GM19324 (cell line): ENCODE measurements at regions not wholly inside any gene's neighbourhood (a gene's known extent, or its start where the extent isn't known, plus 50 kb on each side); places are given as distances from the start of the nearest gene placed in this dataset.

ENCODE experiments used
- ATAC-seq: cut with Tn5 transposase; IDR thresholded peaks from one replicate; pipeline ENCODE4 v1.9.1; 2021; ENCODE audit warnings: mild to moderate bottlenecking, moderate library complexity; ENCODE audit not compliant: unreplicated experiment, low FRiP score

DNA sequence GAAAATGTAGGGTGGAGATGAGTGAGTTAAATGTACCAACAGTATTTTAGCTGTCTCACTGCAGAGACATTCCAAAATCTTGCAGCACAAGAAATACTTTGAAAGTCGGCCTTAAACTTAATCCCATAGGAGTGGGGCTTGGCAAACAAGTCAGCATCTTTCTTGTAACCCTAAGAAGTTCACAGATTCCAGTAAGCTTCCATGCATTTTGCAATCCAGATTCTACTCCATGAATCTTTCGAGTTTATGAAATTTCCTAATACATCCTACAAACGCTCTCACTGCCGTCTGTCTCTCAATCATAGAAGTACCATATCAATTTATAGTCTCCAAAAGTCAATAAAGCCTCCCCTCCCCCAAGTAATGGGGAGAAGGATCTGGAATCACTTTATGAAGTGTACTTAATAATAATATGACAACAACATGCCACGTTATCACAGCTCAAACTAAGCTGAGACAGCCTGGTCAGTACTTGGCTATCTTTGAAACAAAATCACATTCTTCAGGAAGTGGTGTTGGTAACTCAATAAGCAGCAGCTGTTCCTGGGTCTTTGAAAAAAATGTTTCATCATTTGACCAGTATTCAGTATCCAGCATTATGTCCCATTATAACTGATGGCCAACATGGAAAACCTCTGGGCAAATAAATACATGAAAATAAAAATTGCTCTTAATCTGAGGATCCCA, 317.4 kb upstream of the RUNX1 start:
- ATAC-seq = no peak

DNA sequence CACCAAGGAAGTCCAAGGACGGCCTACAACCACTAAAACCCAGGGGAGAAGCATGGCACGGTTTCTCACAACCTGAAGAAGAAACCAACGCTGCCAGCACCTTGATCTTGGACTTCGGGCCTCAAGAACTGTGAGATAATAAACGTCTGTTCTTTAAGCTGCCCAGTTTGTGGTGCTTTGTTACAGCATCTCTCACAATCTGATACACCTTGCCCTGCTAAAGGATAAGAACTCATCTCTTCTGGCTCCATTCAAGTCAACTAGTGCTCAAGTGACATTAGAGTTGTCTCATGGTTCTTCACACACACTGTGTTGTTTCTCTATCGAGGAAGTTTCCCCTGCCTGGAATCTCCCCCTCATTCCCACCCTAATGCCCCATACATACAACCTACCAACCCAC, 314.4 kb upstream of the RUNX1 start:
- ATAC-seq = no peak

DNA sequence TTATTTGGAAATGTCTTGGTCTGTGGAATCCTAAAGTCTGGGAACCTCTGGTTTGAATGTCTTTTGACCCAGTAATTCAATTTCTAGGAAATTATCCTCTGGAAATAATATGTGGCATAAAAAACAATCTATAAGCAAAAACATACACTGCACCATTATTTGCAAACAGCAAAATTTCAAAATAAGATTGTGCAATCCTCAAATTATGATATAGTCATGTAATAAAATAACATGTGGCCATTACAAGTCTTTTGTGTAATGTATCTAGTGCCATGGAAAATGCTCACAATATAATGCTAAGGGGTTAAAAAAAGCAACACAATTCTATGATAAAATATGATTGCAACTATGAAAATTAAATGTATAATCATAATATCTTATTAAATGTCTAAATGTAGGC, 312.9 kb upstream of the RUNX1 start:
- no peak for ATAC-seq

DNA sequence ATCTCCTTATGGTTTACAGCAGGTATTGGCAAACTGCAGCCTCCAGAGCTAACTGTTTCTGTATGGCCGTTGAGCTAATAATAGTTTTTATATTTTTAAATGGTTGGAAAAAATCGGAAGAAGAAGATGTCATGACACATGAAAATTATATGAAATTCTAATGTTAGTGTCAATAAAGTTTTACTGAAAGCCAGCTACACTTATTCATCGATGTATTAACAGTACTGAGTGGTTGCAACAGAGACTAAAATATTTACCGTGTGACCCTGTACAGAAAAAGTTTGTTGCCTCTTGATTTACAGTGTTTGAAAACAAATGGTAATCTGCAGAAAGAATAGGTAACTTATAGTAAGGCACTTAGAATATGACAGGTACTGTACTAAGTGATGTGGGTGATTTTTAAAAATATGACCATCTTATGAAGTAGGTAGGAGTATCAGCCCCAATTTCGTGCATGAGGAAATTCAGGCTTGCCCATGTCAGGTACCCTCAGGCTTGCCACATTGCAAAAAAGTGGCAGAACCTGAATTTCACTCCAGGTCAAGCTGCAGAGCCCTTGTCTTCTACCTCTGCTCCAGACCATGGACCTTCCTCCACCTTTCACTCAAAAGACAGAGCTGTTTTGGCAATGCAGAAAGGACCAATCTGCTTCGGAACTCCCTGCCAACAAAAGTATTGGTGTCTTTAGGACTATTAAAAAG, 311.9 kb upstream of the RUNX1 start:
- no peak for ATAC-seq

DNA sequence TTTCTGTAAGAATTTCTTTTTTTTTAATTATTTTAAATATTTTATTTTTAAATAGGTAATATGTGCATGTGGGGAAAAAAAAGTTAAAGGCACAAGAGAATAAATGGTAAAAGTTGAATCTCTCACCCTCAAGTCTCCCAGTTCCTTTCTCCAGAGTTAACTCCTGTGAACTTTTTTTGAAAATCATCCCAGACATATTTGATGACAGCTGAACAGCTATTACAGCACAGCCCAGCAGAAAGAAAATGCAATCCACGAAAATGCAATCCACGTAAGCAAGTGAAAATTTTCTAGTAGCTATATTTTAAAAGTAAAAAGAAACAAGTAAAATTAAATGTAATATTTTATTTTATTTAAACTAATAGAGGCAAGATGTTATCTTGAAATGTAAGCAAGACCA, 310.0 kb upstream of the RUNX1 start:
- ATAC-seq = no peak

DNA sequence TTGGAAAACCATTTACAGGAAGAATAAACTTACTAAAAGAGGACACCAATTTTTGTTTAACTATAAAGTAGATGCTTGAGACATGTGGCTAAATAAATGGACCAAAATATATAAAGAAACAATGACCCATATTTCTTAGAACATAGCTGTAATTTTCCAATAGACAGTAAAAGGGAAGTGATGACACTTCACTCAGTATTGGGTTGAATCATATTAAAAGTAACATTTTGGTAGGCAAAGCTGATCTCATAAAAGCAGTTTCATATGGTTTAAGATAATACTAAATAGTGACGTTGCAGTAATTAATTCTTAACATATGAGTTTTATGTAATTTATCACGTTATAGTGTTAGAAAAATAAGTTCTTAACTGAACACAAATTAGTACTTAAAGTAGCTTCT, 308.9 kb upstream of the RUNX1 start:
- no peak for ATAC-seq

DNA sequence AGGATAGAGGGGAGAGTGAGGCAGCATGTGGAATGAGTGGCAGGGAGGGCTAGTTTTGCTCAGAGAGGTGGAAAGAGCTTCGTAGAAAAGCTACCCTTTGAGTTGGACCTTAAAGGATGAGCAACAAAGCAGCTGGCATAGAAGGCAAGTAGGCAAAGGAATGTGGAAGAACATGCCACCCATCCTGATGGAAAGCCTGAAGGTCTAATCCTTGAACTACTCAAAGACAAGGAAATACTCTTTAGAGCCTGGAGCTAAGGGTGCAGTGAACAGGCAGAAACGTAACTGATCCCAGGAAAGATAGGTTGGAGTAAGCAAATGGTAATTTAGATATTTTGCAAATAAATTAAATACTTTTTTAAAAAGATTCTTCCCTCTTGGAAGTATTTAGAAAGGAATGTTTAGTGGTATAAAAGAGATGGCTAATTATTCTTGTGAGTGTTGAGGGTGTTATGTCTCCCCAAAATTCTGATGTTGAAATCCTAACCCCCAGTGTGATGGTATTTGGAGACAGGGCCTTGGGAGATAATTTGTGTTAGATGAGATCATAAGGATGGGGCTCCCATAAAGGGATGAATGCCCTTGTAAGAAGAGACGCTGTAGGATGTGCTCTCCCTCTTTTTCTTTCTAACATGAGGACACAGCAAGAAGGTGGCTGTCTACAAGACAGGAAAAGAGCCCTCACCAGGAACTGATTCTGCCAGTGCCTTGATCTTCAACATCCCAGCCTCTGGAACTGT, 308.1 kb upstream of the RUNX1 start:
- no peak for ATAC-seq

DNA sequence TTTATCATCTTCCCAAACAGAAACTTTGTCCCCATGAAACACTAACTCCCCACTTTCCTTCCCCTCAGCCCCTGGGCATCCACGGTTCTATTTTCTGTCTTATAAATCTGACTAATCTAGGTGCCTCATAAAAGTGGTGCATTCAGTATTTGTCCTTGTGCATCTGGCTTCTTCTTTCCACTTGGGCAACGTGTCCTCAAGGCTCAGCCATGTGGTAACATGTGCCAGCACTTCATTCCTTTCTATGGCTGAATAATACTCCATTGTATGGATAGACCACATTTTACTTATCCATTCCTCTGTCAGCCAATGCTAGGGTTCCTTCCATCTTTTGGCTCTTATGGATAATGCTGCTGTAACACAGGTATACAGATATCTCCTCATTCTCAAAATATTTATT, 305.0 kb upstream of the RUNX1 start:
- no peak for ATAC-seq

DNA sequence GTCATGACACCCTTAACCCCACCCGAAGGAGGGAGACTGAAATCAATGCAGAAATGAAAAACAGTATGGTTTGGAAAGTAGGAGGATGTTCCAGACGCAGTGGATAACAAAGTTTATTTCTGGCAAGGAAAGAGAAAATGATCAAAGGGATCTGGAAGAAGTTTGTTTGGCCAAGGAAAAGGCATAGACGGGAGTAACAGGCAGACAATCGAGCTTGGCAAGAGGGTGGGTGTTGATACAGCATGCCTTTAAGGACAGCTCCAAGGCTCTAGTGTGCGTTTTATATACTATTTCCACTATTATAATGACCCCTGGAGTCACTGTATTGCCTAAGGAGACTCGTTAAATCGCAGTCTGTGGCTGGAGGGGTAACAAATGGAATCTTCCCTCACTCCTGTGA, 303.7 kb upstream of the RUNX1 start:
- no peak for ATAC-seq

DNA sequence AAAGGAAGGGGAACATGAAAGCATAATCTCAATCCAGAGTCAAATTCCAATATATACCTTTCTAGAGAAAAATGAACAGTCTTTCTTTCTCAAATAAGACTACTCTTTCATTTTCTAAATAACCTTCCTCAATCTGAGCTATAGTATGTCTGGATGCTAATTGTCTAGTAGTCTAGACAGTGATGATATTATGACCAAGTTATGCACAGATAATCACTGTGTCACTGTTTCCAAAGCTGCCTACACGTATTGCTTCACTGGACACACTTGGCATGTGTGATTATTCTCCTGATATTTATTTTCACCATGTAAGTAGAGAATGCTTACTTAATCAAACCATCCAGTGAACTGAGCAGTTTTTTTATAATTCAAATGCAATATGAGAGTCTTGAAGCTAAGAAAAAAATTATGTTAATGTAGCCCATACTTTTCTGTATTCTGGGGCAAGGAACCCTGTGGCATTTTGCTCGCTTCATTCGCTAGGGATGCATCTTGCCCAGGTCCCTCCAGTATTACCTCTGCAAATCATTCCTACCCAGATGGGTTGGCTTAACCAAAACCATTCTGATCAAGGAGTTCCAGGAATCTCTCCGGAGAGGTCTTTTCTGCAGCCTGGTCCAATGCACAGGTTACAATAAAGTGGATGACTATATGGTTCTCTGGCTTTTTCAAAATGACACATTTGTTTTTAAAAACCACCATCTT, 303.1 kb upstream of the RUNX1 start:
- no peak for ATAC-seq

DNA sequence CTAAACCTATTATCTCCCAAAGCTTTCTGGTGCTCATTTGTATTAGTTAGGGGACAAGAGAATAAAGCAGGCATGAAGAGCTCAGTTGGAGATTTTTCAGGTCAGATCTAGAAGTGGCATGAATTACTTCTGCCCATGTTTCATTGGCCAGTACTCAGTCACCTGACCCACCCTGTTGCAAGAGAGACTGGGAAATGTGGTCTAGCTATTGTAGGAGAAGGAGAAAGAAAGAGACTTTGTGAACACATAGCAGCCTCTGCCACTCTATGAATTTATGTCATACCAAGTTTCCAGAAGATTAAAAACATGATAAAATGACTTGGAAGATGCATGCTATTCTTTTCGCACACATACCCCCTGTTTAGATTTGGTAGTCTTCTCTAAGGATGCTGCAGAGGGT, 302.3 kb upstream of the RUNX1 start:
- ATAC-seq = no peak

DNA sequence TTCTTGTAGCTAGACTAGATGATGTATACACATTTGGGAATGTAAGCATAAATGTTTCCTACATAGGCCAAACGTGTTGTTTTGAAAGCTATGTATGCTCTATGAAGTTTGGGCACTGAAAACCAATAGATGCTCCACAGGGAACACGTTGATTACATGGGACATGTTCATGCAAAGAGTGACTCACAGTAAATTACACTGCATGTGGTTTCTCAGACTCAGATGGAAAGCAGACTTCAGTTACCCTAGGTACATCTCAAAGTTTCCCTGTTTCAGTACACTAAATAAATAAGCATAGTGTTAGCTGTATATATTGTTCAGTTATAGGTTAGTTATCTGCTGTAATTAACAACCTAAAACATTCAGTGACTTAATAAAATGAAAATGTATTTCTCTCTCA, 301.9 kb upstream of the RUNX1 start:
- ATAC-seq = no peak

DNA sequence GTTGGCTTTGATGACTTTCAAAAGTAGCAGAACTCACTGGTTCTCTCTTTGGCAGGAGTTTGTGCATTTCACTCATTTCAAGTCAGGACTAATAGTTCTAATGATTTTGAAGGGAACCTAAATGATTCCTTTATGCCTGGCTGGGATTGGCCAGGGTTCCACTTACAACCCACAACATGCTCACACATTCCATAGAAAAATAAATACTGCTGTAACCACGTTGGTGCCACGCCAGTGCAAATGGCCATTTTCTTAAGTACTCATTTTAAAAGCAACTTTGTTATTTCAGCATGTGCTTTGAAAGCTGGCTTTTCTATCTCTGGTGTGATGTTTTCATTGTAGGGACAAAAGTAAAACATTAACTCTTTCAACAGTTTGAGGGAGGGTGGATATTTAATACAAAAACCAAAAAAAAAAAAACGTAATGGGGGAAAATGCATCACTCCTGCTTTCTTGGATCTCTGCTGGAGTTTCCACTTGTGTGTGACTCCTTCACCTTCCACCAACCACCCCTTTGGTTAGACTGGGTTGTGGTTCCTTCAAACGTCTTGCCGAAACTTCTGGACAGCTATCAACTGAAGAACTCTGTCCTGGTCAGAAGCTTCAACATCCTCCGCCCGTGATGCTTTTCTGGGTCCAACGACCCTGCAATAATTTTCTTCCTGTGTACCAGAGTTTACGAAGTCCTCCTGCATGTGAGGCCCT, 300.4 kb upstream of the RUNX1 start:
- ATAC-seq = no peak

DNA sequence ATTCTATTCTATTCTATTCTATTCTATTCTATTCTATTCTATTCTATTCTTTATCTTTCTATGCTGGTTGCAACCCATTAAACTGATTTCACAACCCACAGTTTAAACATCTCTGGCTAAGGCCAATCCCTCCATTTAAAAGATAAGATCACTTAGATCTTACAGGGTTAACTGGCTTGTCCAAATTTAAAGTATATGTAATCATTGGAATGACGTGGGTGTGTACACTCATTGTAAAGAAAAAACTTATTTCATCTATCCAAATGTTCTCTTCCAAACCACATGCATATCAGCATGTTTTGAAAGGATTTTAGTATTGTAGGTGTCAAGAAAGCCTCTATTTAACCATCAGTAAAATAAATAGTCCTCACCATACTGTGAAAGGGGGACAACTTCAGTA, 299.6 kb upstream of the RUNX1 start:
- no peak for ATAC-seq

DNA sequence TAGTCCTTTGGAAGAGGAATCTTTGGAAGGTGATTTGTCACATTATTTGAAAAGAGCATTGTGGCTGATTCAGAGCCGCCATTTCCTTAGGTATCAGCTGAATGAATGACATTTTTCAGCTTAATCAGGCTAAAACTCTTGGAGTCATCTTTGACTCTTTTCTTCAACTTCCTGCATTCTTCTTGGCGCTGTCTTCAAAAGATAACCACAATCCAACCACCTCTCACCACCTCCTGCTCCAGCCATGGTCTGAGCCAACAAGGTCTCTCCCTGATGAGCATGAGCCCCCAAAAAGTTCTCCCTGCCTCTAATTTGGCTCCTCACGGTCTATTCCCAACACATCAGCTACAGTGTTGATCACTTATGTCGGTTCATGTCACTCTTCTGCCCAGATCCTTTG, 297.6 kb upstream of the RUNX1 start:
- ATAC-seq = no peak

DNA sequence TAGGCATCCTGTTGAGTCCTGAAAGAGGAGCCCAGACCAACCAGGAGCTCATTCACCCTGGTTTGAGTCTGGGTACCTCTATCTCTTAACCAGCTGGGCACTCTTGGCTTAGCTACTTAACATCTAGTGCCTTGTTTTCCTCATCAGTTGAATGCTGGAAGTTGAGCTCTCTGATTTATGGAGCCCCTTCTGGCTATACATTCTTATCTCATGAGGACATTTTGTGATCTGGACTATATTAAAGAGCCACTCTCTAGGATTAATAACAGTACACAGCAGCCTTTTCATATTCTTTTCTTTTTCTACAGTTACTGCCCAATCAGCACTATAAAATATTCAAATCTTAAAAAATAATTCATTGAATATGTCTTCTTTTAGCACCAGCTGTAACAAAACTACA, 296.9 kb upstream of the RUNX1 start:
- ATAC-seq = no peak

DNA sequence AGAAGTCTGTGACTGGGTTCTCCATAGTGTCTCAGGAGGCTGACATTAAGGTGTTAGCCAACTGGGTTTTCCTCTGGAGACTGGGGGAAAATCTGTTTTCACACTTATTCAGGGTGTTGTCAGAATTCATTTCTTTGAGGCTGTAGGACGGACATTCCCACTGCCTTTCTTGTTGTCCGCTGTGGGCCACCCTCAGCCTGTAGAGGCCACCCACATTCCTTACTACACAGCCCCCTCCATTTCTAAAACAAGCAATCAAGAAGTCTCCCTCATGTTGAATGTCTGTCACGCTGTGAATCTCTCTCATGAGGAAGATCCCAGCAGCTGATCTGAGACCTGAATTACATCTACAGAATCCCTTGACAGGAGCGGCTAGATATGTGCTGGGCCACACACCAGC, 295.5 kb upstream of the RUNX1 start:
- no peak for ATAC-seq

DNA sequence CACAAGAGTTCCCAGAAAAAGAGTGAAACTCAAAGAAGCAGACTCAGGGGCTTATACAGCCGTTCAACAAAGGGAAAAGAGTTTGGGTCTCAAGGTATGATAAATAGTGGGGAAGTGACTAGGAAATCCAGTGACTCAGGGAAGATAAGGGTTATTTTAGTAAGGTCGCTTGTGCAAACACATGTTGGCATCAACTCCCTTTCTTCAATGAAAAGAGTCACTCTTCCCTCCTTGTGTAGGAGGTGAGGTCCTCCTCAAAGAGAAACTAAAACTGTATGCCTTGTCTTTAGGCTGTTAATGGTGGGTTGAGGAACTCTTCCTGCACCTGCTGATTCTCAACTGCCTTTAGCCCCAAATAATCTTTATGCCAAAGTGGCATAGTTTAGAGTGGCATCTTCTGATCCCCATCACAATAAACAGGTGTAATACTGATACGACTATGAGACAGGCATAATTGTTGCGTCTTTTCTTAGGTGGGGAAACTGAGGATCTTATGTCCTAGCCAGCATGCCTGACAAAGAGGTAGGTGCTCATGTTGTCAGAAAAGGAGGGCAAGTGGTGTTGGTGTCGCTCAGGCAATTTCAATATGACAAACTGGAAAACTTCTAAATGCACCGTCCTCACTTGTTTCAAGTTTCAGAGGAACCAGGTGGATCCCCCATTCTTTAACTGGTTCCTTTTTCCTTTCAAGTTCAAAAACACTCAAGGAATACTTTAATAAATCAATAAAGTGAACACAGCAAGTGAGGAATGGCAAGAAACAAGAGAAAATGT, 294.1 kb upstream of the RUNX1 start:
- no peak for ATAC-seq

DNA sequence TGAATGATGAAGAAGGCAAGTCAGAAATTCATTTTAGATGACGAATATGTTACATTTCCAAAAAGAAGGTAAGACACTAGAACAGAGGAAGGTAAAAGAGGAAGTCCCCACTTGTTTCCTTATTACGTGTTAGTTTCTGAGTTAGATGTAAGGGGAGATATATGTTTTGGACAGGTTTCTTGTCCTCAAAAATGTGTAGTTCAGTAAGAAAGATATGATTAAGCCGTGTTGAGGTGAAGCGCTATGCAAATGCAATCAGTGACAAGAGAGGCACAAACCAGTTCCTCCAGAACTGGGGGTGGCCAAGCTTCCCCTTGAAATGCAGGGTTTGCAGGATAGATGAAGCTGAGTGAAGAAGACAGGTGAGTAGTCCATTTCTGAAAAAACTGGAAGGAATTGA, 293.3 kb upstream of the RUNX1 start:
- no peak for ATAC-seq

DNA sequence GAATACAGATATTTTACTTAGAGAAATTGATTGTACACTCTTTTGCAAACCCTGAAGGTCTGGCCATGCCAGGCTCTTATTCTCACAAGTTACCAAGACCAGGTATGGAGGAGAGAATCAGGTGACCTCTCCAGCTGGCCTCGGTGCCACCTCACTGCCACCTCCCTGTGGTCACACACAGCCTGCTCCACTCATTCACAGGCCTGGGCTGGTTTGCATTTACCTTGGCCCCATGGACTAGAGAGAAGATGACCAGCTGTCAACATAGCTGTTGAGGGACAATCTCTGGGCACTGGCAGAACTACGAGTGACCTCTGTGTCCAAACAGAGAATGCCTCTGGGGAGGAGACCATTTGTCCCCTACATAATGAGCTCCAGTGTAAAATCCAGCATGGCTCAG, 291.2 kb upstream of the RUNX1 start:
- no peak for ATAC-seq
